ENCODE measurements at regions not wholly inside any gene's neighbourhood (a gene's known extent, or its start where the extent isn't known, plus 50 kb on each side); places are given as distances from the start of the nearest gene placed in this dataset.
"Not testable (repeated sequence)": the region's sequence is repeated elsewhere in the genome, so short reads cannot be mapped to it uniquely, and the experiment has no call there.

DNA sequence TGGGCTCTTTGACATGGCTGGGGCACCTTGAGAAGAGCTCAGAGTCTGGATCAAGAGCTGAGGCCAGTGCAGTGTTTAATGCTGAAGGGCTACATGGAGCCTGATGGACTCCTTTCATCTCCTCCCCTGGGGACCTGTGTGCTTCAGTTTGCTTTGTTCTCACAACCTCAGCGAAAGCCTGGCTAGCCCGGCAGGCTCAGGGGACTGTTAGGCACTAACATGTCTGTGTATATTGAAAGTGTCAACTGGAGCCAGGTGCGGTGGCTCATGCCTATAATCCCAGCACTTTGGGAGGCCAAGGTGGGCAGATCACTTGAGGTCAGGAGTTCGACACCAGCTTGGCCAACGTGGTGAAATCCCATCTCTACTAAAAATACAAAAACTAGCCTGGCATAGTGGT lies 194.5 kb downstream of the C1orf94 start:
- DNase-seq, result not testable (repeated sequence)

DNA sequence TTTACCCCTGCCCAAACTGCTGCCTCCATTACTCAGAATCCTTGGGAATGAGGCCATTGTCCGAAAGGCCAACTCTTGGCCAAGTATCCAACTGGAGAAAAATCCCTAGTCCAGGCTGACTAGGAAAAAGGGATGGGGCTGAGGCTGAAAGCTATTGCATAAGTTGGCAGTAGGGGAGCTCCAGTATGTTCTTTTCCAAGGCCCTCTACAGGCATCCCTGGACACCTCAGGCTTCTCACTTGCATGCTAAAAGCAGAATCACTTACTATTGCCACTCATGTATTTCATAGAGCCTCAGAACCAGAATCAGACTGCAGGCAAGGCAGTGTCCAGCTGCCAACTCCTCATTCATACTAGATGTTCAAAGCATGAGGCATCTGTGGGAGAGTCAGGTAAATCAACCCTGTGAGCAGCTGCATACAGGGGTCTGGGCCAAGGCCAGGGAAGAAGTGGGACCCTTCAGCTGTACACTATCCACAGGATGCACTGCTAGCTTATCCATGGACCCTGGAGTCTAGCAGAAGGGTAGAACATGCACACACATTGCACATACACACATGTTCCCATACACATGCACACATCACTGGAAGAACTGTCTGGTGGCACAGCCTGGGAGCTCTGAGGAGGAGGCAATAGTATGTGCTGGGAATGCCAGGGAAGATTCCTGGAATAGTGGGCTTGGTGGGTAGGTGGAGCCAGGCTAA lies 195.3 kb downstream of the C1orf94 start:
- no peak for DNase-seq

DNA sequence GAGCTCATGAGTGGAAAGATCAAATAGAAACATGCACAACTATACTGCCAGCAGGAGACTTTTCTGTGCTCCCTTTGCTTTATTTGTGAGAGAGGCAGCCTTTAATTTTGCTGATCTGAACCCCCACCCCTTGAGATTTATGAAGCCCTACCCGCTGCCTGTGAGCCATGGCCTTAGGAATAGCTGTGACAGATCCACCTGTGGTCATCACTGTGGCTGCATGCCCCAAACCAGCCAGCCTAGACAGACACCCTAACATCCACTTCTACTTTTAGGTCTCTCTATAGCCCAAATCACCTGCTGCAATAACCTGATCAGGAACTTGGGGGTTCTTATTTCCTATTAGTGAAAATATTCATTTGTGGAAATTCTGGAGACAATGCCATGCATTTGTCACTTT lies 196.2 kb downstream of the C1orf94 start:
- DNase-seq, result no peak

DNA sequence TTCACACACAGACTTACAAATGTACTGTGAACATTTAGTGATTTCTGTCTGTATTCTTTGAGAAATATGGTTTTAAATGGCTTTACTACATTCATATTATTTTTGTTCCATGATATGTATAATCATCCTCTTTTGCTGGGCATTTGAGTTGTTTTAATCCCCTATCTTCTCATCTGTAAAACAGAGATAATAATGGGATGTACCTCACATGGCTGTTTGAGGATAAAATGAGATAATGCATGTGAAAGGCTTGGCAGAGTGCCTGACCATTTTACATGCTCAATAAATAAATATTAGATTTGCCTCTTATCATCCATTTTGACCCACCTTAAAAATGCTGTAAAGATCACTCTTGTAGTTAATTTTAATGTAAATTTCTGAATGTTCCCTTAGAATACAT lies 197.2 kb downstream of the C1orf94 start:
- DNase-seq, result no peak

DNA sequence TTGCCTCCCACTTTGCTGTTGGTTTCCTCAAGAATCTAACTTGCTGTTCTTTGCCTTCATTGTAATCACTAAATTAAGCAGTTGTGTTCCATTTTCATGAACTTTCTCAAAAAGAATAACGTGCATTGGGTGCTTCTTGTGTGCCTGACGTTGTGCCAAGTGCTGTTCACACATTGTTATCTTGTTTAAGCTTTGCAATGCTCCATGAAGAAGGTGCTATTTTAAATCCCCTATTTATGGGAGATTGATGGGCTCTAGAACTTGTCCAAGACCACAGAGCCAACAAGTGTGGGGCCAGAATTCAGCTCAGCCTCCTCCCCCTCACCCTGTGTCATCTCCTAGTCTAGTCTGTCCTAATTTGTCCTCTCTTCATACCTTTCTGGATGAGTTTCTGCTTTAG lies 199.8 kb downstream of the C1orf94 start:
- DNase-seq, result no peak

DNA sequence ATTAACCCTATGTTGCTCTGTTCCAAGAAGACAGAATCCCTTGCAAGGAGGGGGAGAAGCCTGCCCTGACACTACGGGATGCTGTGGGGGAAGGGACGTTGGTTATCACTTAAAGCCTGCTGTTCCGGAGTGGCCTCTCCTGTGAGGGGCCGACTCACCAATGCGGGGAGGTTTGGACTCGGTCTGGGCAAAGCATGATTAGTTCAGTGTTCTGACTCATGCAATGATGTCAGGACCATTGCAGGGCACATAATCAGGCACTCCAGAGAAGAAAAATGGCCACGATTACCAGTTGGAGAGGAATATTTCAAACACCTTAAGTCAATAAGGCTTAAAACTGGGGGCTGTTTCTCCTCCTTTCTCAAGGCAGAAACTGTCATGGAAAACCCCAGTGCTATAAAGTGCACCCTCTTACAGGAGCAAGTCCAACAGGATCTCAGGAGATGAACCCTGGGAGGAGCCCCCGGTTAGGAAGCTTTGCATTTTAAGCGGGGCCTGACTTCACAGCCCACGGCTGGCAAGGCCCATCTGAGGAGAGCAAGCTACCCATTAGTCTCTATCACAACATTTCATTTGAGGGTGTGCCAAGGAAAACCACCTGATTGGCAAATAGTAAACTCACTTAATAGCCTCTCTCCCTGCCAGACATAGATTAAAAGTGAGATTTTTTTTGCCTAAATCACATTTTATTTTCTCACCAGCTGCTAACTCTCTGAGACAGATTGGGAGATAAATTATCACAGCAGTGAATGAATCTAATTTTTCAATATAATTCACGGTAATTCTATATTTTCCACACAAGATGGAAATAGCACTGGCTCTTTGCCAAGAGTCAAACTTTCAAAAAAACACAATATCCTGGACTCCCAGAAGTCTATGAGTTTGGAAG lies 202.5 kb downstream of the C1orf94 start:
- DNase-seq, result no peak

DNA sequence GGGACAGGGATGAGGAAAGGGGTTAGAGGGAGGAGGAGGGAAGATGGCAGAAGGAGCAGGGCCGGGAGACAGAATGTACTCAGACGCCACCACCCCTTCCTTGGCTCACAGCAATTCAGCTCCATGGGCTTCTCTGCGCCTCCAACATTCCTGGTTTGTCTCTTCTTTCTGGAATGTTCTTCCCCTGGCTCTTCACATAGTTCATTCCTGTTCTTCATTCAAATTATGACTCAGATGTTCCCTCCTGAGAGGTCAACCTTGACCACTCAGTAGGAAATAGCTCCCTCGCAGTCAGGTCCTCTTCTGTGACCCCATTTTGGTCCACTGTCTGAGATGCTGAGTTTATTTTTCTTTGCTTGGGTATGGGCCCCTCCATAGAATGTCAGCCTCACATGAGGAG lies 203.2 kb downstream of the C1orf94 start:
- no peak for DNase-seq

DNA sequence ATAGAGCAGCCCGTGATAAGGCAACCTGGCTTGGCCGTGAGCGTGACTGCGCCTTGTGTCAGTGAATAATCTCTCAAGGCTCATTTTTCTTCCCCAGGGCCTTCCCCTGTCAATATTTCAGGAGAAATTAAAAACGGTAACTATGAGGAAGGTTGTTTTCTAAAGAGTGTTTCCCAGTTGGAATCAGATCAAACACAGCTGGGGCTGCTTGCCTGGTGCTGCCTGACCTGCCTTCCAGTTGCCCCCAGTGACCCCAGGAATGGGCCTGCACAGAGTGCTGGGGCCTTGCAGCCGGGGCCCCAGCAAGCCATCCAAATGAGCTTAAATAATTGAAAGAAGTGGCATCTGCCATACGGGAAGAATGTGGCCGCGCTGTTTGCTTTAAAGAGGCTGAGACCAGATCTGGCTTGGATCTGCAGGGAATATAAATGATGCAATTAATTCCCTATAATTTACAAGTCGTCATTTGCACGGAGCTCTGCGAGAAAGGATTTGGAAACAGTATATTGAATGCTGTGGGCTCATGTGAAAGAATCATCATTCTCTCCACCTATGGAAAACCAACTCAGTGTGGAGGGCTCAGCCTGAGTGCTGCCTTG lies 203.9 kb downstream of the C1orf94 start:
- no peak for DNase-seq

DNA sequence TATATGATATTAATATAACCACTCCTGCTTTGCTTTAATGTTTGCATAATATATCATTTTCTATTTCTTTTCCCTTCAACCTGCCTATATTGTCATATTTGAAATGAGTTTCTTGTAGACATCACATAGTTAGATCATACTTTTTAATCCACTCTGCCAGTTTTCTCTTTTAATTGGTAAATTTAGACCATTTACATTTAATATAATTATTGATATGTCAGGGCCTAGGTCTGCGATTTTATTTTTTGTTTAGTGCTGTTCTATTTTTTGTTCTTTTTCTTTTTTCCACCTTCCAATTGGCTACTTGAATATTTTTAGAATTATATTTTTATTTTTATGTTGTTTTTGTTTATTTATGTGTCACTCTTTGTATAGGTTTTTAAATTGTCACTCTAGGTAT lies 213.3 kb downstream of the C1orf94 start:
- no peak for DNase-seq

DNA sequence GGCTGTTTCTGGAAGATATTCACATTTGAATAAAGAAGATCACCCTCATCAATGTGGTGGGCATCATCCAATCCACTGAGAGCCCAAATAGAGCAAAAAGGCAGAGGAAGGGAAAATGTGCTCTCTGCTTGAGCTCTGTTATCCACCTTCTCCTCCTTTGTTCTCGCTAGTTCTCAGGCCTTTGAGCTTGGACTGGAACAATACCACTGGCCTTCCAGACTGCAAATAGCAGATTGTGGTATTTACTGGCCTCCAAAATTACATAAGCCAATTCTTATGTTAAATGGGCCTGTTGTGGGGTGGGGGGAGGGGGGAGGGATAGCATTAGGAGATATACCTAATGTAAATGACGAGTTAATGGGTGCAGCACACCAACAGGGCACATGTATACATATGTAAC lies 219.3 kb downstream of the C1orf94 start:
- DNase-seq, result no peak

DNA sequence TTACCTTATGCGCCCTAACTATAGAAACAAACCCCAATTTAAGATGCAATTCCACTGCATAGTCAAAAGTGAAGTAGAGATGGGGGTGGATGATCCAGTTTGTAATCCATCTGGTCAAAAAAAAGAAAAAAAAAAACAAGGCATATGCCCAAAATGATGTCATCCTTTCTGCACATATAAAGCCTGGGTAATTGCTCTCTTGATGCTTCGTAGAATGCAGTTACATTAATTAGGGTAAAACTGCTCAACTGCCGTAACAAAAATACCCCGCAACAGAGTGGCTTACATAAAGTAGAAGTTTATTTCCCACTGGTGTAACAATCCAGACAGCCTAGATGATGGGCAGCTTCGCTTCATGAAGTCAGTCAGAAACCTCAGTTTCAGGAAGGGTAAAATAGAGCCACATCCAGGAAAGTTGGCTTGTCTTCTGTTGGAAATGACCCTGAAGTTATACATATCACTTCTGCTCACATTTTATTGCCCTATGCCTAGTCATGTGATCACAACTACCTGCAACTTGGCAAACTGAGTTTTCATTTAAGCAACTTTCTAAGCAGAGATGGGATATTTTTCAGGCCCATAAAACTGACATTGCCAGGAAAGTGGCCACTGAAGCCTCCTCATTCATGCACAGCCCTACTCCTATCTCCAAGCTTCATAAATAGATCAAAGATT lies 221.7 kb downstream of the C1orf94 start:
- DNase-seq, result no peak

DNA sequence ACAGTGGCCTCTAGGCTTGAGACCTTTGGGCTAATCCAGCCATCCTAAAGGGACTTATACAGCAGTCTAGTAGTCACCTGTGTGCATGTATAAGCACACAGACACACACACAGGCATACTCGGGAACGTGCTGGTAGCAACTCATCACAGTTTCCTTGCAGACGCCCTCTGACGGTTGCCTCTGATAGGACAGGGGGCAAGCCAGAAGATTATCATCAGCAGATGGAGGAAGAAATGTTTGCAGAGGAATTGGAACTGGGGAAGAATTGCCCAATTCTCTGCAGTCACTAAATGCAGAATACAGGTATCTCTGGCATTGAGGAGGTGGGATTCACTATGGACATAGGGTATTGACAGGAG lies 222.2 kb downstream of the C1orf94 start:
- DNase-seq, result no peak

DNA sequence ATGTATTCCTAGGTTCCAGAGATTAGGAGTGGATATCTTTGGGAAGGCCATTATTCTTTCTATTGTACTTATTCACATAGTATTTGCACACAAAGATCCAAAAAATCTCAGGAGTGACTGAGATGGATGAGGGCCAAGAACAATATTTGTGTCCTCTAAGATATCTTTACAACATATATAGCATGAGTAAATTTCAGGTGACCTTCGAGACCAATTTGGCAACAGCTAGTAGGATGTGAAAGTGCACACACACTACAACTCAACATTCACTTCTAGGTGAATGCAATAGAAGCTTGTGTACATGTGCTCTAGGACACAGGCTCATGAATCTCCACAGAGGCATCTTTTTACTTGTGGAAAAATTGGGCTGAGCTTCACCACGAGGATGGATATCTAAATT lies 224.0 kb downstream of the C1orf94 start:
- DNase-seq, result no peak

DNA sequence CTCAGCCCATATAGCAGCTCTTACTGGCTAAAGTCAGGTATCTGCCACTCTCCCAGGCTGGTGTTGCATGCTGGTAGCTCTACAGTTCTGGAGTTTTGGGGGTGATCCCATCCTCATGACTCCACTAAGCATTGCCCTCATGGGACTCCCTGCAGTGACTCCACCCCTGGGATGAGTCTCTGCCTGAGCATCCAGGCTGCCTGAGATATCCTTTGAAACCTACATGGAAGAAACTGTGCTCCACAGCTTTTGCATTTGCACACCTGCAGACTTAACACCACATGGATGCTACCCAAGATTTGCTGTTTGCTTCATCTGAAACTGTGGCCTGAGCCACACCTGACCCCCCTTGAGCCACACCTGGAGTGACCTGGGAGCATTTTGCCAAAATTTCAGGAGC lies 226.4 kb downstream of the C1orf94 start:
- no peak for DNase-seq

DNA sequence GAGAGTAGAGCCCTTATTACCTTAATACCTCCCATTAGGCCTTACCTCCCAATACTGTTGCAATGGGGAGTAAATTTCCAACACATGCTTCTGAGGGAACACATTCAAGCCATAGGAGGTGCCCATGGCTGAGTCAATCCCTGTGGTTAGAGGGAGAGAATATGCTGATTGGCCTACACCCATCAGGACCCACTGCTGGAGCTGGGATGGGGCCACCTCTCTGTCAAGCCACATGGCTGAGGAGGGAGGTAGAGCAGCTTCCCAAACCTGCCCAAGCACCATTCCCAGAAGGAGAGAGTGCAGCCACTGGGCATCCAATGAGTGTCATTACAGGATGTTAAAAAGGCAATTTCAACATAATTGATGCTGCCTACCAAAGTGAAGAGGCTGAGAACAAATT lies 228.1 kb downstream of the C1orf94 start:
- no peak for DNase-seq

DNA sequence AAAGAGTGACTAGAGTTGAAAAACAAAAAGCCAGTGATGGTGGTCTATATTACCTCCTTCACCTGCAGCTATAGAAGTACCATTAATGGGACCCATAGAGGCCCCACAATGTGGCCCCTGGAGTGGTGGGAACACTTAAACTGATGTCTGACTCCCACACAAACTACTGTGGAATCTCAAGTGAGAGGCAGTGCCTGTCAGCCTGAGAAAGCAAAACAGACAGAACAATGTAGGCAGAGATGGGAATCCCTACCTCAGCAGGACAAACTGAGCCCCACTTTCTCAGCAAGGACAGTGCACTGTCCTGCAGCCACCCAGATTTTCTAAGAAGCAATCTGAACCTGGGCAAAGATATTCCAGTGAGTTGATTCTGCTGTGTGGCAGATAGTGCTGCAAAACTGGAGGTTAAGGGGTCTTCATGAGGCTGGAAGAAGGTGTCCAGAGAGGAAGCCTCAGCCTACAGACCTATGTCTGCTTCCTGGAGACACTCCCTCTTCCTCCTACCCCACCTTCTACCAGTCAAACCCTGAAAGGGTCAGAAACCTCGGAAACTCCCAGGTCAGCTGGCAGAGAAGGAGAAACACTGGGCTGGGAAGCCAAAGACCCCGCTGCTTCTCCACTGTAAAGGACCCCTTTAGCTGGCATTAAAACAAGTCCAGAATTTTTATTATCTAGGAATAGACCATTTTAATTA lies 228.7 kb downstream of the C1orf94 start:
- no peak for DNase-seq

DNA sequence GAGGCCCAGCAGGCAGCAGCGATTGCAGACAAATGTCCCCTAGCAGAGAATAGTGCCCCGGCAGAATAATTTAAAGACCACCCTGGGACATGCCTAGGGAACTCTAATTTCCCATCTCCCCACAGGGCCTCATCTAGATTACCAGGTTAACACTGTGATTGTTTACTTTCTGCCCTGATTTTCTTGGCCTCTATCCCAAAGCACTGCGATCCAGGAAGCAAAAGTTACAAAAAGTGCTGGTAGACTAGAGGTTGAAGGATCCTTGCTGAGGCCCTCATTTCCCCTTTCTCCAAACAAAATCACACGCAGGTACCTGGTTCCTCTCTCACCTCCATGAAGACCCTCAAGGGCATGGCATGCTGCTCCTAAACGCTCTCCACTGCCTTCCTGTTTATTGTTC lies 229.7 kb downstream of the C1orf94 start:
- no peak for DNase-seq

DNA sequence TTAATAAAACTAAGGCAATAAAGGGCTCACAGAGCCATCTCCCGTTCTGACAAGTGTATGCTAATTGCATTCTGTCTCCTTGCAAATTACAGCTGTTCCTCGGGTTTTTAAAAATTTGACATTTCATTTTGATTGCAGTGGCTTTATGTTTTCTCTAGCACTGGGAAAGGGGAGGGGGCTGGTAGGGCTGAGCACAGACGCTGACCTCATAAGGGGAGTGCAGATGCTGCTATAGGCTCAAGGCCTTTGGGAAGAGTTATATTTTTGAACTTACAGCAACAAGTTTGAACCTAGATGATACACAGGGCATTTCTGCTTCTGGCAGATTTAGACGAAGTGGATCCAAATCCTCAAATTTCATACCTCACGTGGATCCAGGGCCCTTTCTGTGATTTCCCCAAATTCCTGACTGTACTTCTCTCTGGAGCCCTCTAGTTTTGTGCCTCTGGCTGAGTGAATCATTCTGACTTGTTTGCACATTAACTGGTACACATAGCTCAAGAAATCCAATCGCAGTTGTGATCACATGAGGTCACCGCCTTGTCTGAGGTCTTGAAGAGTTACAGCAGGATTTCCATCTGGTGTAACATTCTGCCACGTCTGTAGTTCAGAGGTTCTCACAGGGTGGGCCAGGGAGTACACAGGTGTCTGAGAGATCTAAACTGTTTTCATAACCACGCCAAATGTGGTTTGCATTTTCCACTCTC lies 230.3 kb downstream of the C1orf94 start:
- DNase-seq, result no peak

DNA sequence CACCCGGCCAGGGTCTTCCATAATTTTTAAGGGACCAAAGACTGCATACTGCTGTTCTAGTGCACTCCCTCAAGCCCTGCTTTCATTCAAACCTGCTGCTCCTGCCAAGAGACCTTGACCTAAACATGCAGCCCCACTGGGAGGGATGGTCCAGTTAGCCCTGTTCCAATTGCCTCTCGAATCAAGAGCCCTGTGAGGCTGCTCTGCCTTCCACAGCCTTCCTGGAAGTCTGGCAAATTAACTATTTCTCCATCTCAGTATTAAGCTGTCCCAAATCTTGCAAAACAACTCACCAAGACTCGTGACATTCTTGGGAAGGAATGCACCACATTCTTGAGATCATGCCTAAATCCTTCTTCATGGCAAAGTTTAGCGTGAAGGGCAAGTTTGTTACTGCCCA lies 231.3 kb downstream of the C1orf94 start:
- no peak for DNase-seq

DNA sequence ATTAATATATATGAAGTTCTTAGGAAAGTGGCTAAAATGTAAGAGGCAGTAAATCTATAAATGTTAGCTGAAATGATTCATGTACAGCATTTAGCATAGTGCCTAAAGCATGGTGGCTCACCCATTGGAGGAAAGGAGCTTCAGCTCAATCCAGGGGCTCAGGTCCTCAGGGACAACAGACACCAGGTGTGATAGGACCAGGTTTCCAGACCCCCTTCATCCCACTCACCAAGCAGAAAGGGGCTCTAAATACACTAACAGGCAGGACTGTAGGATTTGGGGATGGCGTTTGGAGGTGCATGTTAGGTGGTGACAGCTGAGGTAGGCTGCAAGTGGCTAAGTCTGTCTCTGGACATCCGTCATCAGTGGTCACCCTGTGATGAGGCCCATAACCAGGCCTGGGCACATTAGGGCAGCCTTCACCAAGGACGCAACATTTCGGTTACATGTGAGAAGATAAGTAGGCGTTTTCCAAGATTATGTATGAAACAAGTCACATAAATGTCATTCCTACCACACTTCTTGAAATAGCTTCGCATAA lies 233.1 kb downstream of the C1orf94 start:
- DNase-seq, result no peak

DNA sequence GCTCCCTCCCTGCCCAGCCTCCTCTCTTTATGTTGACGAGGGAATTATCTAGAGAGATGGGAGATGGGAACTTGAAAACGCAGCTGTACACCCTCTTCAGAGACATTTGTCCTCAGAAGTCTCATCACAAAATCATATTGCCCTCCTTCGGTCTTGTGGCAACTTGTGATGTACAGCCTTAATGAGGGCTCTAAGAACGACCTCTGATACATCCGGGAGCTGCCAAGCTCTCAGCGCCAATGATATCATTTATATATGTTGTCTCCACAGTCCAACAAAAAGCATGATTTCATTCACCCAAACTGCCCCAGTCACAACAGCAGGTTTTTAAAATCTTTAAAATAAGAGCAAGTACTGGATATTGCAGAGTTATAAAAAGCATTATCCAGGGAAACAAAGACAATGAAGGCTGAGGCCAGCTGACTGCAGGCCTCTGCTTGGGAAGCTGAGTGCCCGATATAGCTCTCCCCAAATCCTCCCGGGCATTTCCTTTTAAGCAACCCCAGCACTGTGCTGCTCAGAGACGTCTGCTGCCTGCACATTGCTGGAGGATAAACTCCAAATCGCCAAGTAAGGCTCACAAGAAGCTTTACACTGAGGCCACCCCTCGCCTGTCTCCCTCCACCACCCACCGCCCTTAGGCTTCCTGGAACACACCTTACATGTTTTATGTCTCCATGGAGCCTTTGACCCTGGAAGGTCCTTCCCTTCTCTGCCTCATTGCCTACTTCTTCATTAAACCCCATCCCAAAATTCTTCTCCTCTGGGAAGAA lies 236.1 kb downstream of the C1orf94 start:
- DNase-seq, result no peak

Measured in NCI-H146 (cell line).